Limb (tissue), 2 donors: ENCODE measurements at regions not wholly inside any gene's neighbourhood (a gene's known extent, or its start where the extent isn't known, plus 50 kb on each side); places are given as distances from the start of the nearest gene placed in this dataset.
"Not testable (repeated sequence)": the region's sequence is repeated elsewhere in the genome, so short reads cannot be mapped to it uniquely, and the experiment has no call there.

Experiments
- DNase-seq, 2 donors: peaks; one replicate each; pipeline ENCODE4 v3.0.0-alpha.2; 2016; ENCODE audit errors: extremely low spot score in 2 of 2

GRCh38 chr14:38047195-38047902 lies 160.4 kb upstream of the SSTR1 start:
- no peak for DNase-seq

GRCh38 chr14:38053666-38054065 lies 154.0 kb upstream of the SSTR1 start:
- no peak for DNase-seq

- DNase-seq: no peak
These were observed 151.4 kb upstream of the SSTR1 start for GRCh38 chr14:38056270-38056669.

GRCh38 chr14:38062223-38062622 lies 145.5 kb upstream of the SSTR1 start:
- not testable (repeated sequence) for DNase-seq

- no peak for DNase-seq
These were observed 143.9 kb upstream of the SSTR1 start for GRCh38 chr14:38063711-38064320.

GRCh38 chr14:38065106-38065762 lies 142.5 kb upstream of the SSTR1 start:
- no peak for DNase-seq

- DNase-seq: no peak
These were observed 137.6 kb upstream of the SSTR1 start for GRCh38 chr14:38070061-38070588.

- DNase-seq: no peak
These were observed 134.1 kb upstream of the SSTR1 start for GRCh38 chr14:38073641-38074040.

GRCh38 chr14:38074081-38074480 lies 133.6 kb upstream of the SSTR1 start:
- no peak for DNase-seq

GRCh38 chr14:38074754-38075153 lies 132.9 kb upstream of the SSTR1 start:
- DNase-seq: no peak

- no peak for DNase-seq
These were observed 129.3 kb upstream of the SSTR1 start for GRCh38 chr14:38078393-38078792.

- DNase-seq: no peak
These were observed 128.4 kb upstream of the SSTR1 start for GRCh38 chr14:38079268-38079667.

- no peak for DNase-seq
These were observed 127.8 kb upstream of the SSTR1 start for GRCh38 chr14:38079886-38080285.

- no peak for DNase-seq
These were observed 127.0 kb upstream of the SSTR1 start for GRCh38 chr14:38080696-38081095.

- DNase-seq: no peak
These were observed 124.7 kb upstream of the SSTR1 start for GRCh38 chr14:38083039-38083438.

GRCh38 chr14:38089123-38089522 lies 118.6 kb upstream of the SSTR1 start:
- DNase-seq: no peak

- DNase-seq: no peak
These were observed 117.2 kb upstream of the SSTR1 start for GRCh38 chr14:38090506-38090905.

GRCh38 chr14:38098074-38098836 lies 109.4 kb upstream of the SSTR1 start:
- DNase-seq: no peak

- no peak for DNase-seq
These were observed 106.0 kb upstream of the SSTR1 start for GRCh38 chr14:38101679-38102078.

GRCh38 chr14:38103542-38104225 lies 104.0 kb upstream of the SSTR1 start:
- DNase-seq: no peak

- DNase-seq: no peak
These were observed 102.5 kb upstream of the SSTR1 start for GRCh38 chr14:38105106-38105702.
